DOHH2 (cell line): ENCODE measurements at regions not wholly inside any gene's neighbourhood (a gene's known extent, or its start where the extent isn't known, plus 50 kb on each side); places are given as distances from the start of the nearest gene placed in this dataset.
"Not testable (repeated sequence)": the region's sequence is repeated elsewhere in the genome, so short reads cannot be mapped to it uniquely, and the experiment has no call there.

Source experiments
- H3F3A ChIP-seq: fragments of 200-600 bp; sonication (generic), shearing (Covaris generic); 2 replicates; pipeline ENCODE4 v1.6.0; 2016; ENCODE audit warnings: antibody characterized with exemption, mild to moderate bottlenecking; ENCODE audit not compliant: control insufficient read depth, insufficient read depth
- H3K27ac ChIP-seq: fragments of 200-600 bp; sonication (generic); 2 replicates; pipeline ENCODE4 v1.5.1; 2014; ENCODE audit warnings: low read depth, mild to moderate bottlenecking, low read length, moderate library complexity
- H3K27me3 ChIP-seq: fragments of 200-600 bp; sonication (generic); 2 replicates; pipeline ENCODE4 v1.6.1; 2014; ENCODE audit warnings: mild to moderate bottlenecking, low read length, mixed read lengths; ENCODE audit not compliant: control insufficient read depth
- H3K36me3 ChIP-seq: fragments of 200-600 bp; sonication (generic); 2 replicates; pipeline ENCODE4 v1.6.1; 2014; ENCODE audit warnings: mild to moderate bottlenecking, low read length, moderate library complexity, mixed read lengths; ENCODE audit not compliant: control insufficient read depth
- H3K4me1 ChIP-seq: fragments of 200-600 bp; sonication (generic); 2 replicates; pipeline ENCODE4 v1.6.1; 2014; ENCODE audit warnings: mild to moderate bottlenecking, low read length, mixed read lengths; ENCODE audit not compliant: control insufficient read depth
- H3K4me2 ChIP-seq: fragments of 200-600 bp; sonication (generic); 2 replicates; pipeline ENCODE4 v1.6.0; 2014; ENCODE audit warnings: mild to moderate bottlenecking, low read length, moderate library complexity
- H3K4me3 ChIP-seq: fragments of 200-600 bp; sonication (generic); 2 replicates; pipeline ENCODE4 v1.5.1; 2014; ENCODE audit warnings: mild to moderate bottlenecking, low read length, mixed read lengths
- H3K79me2 ChIP-seq: fragments of 200-600 bp; sonication (generic); 2 replicates; pipeline ENCODE4 v1.6.1; 2014; ENCODE audit warnings: mild to moderate bottlenecking, low read length, mixed read lengths; ENCODE audit not compliant: control insufficient read depth
- H3K9me2 ChIP-seq: fragments of 200-600 bp; sonication (generic); replicated peaks from 2 replicates; pipeline ENCODE4 v1.6.1; 2014; ENCODE audit warnings: mild to moderate bottlenecking, low read length, mixed read lengths; ENCODE audit not compliant: control insufficient read depth
- H3K9me3 ChIP-seq: fragments of 200-600 bp; sonication (generic); 2 replicates; pipeline ENCODE4 v1.6.1; 2014; ENCODE audit warnings: antibody characterized with exemption, low read length, mixed read lengths; ENCODE audit not compliant: control insufficient read depth, insufficient read depth
- H4K20me1 ChIP-seq: fragments of 200-600 bp; sonication (generic); 2 replicates; pipeline ENCODE4 v1.6.0; 2014; ENCODE audit warnings: low read depth, mild to moderate bottlenecking, antibody characterized with exemption, low read length, moderate library complexity; ENCODE audit not compliant: control insufficient read depth, insufficient read depth
- EZH2phosphoT487 ChIP-seq: fragments of 200-600 bp; sonication (generic); IDR thresholded peaks from 2 replicates; pipeline ENCODE4 v1.6.1; 2017; ENCODE audit warnings: borderline replicate concordance, mild to moderate bottlenecking, antibody characterized with exemption, low read length, moderate library complexity, mixed read lengths
- TF ChIP-seq, protein P1 (sequence below): fragments of 200-600 bp; sonication (generic); IDR thresholded peaks from one replicate; pipeline ENCODE4 v1.5.1; 2014; ENCODE audit warnings: antibody characterized with exemption, mild to moderate bottlenecking, low read depth, low read length; ENCODE audit not compliant: poor library complexity, severe bottlenecking

DNA sequence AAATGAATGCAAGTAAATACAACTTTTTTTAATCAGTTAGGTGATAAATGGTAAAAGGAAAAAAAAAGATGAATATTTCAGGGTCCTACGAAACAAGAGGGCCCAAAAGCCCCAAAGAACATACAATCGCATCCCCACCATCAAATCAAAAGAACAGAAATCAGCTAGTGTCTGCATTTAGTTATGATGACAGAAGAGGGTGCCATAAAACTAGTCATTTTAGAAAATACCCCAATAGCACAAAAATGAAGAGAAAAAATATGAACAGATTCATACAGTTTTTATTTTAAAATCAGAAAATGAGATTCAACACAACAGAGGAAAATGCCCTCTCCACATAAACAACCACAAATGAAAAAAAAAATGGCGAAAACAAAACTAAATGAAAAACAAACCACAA lies 905.5 kb downstream of the REEP3 start:
- H3K4me2 ChIP-seq = no peak overlapping the region
- H3K27me3 ChIP-seq = no peaks in the 10 kb centered on the region
- H3K36me3 ChIP-seq = no peaks in the 10 kb centered on the region
- H3K79me2 ChIP-seq = no peaks in the 10 kb centered on the region
- no peak overlapping the region for H3K4me3 ChIP-seq
- H3K4me1 ChIP-seq = no peaks in the 10 kb centered on the region
- H3K9me2 ChIP-seq = no peaks in the 10 kb centered on the region
- no peaks in the 10 kb centered on the region for H4K20me1 ChIP-seq
- no peaks in the 10 kb centered on the region for H3K9me3 ChIP-seq
- no peaks in the 10 kb centered on the region for H3F3A ChIP-seq
- no peak overlapping the region for H3K27ac ChIP-seq
- TF ChIP-seq, protein P1, sequence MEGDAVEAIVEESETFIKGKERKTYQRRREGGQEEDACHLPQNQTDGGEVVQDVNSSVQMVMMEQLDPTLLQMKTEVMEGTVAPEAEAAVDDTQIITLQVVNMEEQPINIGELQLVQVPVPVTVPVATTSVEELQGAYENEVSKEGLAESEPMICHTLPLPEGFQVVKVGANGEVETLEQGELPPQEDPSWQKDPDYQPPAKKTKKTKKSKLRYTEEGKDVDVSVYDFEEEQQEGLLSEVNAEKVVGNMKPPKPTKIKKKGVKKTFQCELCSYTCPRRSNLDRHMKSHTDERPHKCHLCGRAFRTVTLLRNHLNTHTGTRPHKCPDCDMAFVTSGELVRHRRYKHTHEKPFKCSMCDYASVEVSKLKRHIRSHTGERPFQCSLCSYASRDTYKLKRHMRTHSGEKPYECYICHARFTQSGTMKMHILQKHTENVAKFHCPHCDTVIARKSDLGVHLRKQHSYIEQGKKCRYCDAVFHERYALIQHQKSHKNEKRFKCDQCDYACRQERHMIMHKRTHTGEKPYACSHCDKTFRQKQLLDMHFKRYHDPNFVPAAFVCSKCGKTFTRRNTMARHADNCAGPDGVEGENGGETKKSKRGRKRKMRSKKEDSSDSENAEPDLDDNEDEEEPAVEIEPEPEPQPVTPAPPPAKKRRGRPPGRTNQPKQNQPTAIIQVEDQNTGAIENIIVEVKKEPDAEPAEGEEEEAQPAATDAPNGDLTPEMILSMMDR = no peak
- TF ChIP-seq EZH2phosphoT487 = no peak

DNA sequence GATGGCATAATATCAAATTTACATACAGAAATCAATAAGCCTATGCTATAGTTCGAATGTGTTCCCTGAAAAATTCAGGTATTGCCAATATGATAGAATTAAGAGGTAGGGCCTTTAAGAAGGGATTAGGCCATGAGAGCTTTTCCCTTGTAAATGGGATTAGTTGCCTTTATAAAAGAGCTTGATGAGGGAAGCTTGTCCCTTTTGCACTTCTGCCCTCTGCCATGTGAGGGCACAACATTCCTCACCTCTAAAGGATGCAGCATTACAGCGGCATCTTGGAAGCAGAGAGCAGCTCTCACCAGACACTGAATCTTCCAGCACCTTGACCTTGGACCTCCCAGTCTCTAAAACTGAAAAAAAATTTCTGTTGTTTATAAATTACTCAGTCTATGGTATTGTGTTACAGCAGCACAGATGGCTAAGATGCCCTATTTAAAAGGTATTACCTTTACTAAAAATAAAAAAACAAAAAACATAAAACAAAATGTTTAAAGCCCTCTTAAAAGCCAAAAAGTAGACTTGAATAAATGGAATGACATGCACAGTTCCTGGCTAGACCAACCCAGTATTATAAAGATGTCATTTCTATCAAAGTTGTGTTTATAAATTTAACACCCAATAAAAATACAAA lies 909.6 kb downstream of the REEP3 start:
- H3K27ac ChIP-seq = no peak overlapping the region
- no peaks in the 10 kb centered on the region for H3K36me3 ChIP-seq
- H3K4me3 ChIP-seq = no peak overlapping the region
- no peaks in the 10 kb centered on the region for H3K9me3 ChIP-seq
- H3K4me1 ChIP-seq = no peaks in the 10 kb centered on the region
- no peak for TF ChIP-seq EZH2phosphoT487
- TF ChIP-seq, protein P1 = peak; percentile 20
- no peaks in the 10 kb centered on the region for H3K27me3 ChIP-seq
- no peaks in the 10 kb centered on the region for H3K9me2 ChIP-seq
- no peaks in the 10 kb centered on the region for H3F3A ChIP-seq
- H3K79me2 ChIP-seq = no peaks in the 10 kb centered on the region
- no peaks in the 10 kb centered on the region for H4K20me1 ChIP-seq
- no peak overlapping the region for H3K4me2 ChIP-seq

DNA sequence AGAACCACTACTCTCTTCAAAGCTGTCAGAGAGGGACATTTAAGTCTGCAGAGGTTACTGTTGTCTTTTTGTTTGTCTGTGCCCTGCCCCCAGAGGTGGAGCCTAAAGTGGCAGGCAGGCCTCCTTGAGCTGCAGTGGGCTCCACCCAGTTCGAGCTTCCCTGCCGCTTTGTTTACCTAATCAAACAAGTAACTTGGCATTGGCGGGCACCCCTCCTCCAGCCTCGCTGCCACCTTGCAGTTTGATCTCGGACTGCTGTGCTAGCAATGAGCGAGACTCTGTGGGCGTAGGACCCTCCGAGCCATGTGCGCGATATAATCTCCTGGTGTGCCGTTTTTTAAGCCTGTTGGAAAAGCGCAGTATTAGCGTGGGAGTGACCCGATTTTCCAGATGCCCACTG lies 920.7 kb downstream of the REEP3 start:
- H3K79me2 ChIP-seq, H3K4me3 ChIP-seq, H3K9me2 ChIP-seq, H3K27ac ChIP-seq, H3K4me2 ChIP-seq, H3K9me3 ChIP-seq, H3K27me3 ChIP-seq, H3F3A ChIP-seq, H3K36me3 ChIP-seq, H3K4me1 ChIP-seq, H4K20me1 ChIP-seq: not testable (repeated sequence)

DNA sequence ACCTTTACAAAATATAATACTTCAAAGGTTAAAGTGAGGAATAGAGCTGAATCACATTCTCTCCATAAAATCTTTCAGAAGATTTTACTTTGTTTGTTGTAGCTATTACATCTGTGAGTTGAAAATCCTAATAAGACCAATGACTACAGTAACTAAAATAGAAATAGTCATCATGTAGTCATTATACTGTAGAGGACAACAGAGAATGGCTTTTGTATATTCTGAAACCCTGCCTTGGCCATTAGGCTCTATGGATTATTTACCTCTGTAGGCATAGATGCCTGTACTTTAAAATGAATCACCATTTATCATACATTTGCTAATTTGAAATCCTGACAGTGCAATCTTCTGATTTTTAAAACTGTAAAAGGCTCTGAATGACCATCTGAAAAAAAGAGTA lies 923.0 kb downstream of the REEP3 start:
- Histone ChIP-seq H3K27me3 (no peaks in the 10 kb centered on the region), H4K20me1 (no peaks in the 10 kb centered on the region), H3K36me3 (no peaks in the 10 kb centered on the region), H3K4me2 (no peak overlapping the region), H3K4me3 (no peak overlapping the region), H3K4me1 (no peaks in the 10 kb centered on the region), H3K9me3 (no peaks in the 10 kb centered on the region), H3K27ac (no peak overlapping the region), H3K79me2 (no peaks in the 10 kb centered on the region), H3F3A (no peaks in the 10 kb centered on the region), H3K9me2 (no peaks in the 10 kb centered on the region)
- TF ChIP-seq EZH2phosphoT487 = no peak
- TF ChIP-seq, protein P1 = no peak
